ENCODE measurements at regions not wholly inside any gene's neighbourhood (a gene's known extent, or its start where the extent isn't known, plus 50 kb on each side); places are given as distances from the start of the nearest gene placed in this dataset.
"Not testable (repeated sequence)": the region's sequence is repeated elsewhere in the genome, so short reads cannot be mapped to it uniquely, and the experiment has no call there.

DNA sequence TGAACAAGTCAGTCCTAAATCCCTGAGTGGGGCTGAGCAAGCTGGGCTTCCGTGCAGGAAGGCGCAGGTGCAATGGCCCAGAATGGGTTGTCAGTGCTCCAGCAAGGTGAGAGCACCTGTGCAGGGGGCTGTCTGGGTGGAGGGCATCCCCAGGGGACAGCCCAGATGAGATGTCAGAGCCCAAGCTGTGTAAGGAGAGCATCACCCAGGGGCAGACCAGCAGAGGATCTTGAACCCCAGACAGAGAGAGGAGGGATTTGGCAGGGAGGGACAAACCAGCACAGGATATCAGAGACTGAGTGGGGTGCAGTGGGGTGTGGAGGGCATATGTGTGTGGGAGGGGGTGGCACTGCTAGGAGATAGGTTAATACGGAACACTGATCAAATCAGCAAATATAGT, 114.9 kb upstream of the TMEM45B start:
- DNase-seq, result no peak

DNA sequence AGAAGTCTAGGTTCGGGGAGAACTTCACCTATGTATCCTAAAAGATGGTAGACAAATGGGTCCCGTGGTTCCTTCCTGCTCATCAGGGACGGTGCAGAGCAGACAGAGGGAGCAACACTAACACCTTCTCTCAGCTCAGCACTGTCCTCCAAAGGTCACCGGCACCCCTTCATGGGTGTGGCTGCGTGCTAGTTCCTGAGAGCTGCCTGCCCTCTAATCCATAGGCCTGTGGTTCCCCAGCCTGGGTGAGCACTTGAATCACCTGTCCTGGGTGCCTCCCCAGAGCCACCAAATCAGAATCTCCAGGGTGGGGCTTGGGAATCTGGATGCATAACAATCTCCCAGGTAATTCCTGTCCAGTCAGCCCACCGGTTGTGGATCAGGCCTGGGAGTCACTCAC, 113.9 kb upstream of the TMEM45B start:
- DNase-seq, result no peak

DNA sequence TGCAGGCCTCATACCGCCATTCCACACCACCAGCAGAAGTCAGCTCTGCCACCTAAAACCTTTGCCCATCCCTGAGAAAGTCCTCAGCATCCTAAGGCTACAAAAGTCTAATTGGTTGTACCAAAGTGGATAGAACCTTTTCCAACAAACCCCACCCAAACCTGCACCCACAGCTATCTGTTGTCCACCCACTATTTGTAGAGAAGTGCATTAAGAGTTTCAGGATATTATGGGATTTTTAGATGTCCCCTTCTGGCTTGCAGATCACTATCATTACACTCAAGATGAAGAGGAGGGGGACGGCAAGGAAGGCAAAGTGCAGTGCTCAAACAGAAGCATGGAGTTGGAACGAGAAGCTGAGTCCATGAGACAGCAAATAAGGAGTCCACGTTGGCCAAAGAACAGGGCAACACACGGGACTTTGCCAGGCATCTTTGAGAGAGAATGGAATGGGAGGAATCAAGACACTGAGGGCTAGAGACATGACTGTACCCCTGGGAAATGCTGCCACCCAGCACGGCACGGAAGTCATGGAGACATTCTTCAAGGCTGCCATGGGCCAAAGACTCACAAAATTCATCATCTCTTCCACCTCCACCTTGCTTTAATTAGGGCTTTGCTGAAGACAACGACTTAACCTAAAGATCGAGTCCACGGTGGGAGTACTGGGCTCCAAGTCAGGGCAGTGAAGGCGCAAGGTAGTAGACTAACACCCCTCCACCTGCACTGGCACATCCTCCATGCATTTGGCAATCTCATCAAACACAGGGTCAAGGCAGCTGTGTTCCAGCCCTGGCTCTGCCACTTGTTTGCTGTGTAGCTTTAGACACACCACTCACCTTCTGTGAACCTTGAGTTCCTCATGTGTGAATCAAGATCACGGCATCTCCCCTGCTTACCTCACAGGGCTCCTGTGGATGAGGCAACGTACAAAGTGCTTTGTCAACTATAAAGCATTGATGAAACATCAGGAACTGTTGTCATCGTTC, 112.9 kb upstream of the TMEM45B start:
- no peak for DNase-seq

DNA sequence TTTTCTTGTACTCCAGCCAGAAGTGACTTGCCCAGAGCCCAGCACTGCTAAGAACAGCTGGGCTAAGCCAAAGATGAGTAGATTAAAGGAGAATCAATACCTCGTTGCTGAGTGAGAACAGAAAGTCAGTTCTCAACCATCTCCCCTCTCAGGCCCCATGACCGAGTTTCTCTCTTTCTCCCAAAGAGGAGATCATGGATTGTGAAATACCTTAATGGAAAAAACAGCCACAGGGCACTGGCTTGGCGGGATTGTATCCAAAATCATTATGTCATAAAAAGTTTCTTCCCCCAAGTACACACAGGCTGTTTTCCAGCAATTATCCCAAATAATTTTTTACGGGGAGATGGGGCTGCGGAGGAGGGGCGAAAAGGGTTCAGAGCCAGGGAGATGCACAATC, 111.8 kb upstream of the TMEM45B start:
- DNase-seq, result no peak

DNA sequence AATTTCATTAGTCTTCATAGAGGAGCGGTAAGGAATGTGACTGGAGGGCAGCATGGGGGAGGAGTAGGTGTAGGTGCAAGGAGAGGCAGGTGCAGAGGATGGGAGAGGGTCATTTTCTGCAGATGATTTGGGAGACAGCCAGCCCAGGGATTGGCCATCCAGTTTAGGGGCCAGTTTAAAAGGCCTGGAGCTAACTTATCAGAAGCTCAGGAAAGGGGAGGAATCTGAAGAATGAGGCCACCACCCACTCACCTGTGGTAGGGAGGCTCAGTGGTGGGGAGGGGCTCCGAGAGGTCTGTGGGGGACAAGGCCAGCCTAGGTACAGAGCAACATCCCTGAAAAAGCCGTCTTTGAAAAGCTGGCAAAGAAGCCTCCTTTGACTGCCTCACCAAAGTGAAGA, 110.8 kb upstream of the TMEM45B start:
- DNase-seq, result no peak

DNA sequence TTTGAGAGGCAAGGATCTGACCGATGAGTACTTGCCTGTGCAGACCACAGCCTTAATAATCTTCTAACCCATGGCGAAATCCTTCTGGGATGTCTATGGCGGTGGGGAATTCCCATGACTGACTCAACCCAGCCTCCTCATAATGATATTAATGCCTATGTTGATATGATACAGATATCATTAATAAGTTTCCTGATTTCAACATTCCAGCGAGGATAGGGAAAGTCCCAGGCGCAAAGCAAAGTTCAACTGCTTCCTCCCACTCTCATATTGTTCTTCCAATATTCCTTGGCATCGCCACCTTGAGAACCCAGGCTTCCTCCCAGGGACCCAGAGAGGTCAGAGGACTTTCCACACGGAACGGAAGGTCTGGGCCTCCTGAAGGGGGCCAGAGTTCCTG, 110.3 kb upstream of the TMEM45B start:
- no peak for DNase-seq

DNA sequence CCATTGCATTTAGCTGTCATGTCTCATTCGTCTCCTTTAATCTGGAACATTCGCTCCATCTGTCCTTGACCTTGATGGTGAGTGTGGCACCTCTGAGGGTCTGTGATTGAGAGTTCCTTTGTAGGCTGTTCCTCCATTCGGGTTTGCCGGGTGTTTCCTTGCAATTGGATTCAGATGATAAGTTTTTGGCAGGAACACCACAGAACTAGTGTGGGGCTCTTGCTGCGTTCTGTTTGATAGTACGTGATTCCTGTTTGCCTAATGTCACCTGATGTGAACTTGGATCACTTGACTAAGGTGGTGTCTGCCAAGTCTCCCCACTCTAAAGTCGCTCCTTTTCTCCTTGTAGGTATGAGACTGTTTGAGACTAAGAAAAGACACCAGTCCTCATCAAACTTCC, 109.7 kb upstream of the TMEM45B start:
- no peak for DNase-seq

DNA sequence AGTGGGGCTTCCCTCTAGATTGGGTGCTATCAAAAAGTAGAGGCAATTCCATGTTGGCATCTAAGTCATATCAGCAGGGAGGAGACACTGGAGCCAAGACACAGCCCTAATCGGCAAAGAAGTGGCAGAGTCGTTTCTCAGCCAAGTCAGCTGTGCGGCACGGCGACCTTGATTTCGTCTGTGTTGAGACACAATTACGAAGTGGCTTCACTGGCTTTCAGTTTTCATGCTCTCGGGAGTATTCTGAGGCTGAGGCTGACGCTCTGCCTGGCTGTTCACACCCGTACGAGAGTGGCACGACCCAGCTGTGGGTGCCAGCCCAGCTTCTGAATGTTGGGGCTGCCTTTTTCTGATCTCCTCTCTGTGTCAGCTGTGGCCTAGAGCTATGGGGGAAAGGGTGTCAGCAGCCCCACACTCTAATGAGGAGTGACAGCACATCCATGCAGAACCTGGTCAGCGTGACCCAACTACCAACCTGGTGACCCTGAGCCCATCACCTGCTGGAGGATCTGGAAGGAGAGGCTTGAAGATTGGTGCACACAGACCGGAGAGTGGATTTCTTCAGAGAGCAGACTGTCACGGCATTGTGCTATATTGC, 105.7 kb upstream of the TMEM45B start:
- DNase-seq, result no peak

DNA sequence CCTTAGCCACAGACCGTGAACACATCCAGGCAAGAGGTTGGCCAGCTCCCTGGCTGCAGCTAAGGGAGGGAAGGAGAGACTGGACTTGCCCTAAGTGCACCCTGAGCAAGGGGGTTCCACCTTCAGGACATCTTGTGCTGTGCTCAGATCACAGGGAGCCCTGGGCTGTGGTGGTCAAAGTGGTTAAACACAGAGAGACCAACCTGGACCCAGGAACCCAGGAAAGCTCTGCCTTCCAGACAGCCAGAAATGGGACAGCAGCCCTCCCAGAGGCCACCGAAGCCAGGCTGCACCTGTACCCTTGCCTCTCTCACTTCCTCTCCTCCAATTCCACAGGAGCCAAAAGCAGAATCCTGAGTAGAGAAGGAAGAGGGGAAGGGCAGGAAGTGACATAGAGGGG, 105.2 kb upstream of the TMEM45B start:
- no peak for DNase-seq

DNA sequence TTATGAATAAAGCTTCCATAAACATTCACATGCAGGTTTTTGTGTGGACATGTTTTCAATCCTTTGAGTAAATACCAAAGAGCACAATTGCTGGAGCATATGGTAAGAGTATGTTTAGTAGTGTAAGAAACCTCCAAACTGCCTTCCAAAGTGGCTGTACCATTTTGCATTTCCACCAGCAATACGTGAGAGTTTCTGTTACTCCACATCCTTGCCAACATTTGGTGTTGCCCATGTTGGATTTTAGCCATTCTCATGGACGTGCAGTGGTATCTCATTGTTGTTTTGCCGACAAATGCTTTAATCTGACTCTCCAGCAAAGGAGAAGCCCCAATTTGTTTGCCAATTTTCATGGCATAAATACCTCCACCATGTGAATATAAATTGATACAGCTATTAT, 103.9 kb upstream of the TMEM45B start:
- no peak for DNase-seq

DNA sequence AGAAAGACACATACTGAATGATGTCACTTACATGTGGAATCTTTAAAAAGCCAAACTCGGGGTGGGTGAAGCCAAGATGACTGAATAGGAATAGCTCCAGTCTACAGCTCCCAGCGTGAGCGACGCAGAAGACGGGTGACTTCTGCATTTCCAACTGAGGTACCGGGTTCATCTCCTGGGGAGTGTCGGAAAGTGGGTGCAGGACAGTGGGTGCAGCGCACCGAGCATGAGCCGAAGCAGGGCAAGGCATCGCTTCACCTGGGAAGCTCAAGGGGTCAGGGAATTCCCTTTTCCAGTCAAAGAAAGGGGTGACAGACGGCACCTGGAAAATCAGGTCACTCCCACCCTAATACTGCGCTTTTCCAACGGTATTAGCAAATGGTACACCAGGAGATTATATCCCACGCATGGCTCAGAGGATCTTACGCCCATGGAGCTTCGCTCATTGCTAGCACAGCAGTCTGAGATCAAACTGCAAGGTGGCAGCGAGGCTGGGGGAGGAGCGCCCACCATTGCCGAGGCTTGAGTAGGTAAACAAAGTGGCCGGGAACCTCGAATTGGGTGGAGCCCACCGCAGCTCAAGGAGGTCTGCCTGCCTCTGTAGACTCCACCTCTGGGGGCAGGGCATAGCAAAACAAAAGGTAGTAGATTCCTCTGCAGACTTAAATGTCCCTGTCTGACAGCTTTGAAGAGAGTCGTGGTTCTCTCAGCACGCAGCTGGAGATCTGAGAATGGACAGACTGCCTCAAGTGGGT, 103.0 kb upstream of the TMEM45B start:
- not testable (repeated sequence) for DNase-seq

DNA sequence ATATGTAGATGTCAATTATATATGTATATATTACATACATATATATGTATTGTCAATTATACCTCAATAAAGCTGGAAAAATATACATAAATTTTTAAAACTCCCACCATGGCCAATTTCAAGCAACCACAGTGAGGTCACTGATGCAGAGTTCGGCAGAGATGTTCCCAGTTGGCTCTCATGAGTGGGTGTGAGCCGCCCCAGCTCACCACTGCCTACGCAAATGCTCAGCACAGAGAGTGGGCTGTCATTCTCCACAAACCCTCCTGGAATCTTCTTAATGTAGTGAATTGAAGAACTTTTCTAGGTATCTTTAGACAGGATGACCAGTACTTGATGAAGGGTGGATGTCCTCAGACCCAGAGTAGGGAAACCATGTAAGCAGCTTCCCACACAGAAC, 96.6 kb upstream of the TMEM45B start:
- DNase-seq, result no peak

DNA sequence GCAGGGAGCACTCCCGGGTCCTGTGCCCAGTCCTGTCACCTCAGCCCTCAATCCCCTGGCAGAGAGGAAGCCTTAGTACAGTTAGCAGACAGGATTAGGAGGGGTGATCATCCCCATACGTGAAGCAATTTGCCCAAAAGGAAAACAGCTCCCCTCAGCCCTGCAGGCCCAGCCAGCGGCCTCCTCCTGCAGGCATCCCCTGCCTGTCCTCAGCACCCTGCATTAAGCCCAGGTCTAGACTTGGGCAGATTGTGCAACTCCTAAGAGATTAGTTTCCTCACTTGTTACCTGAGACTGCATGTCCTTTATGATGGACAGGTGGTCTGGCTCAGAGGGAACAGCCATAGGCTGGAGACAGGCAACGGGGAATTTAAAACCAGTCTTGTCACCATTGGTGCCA, 95.5 kb upstream of the TMEM45B start:
- no peak for DNase-seq

DNA sequence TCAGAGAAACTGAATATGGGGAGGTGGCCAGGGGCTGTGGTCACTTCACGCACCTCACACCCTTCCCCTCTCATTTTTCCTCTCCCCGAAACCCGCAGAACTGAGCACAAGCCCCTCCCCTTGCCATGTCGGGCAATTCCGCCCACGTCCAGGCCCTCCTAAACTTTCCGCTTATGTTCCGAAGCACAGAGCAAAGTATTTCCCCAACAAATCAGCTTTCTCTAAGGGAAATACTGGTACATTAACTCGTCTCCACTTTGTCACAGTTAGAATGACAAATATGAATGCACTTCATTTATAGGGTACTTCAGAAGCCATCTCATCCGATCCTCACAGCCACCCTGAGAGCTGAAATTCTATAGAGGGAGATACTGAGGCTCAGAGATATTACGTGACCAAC, 94.7 kb upstream of the TMEM45B start:
- DNase-seq, result no peak

DNA sequence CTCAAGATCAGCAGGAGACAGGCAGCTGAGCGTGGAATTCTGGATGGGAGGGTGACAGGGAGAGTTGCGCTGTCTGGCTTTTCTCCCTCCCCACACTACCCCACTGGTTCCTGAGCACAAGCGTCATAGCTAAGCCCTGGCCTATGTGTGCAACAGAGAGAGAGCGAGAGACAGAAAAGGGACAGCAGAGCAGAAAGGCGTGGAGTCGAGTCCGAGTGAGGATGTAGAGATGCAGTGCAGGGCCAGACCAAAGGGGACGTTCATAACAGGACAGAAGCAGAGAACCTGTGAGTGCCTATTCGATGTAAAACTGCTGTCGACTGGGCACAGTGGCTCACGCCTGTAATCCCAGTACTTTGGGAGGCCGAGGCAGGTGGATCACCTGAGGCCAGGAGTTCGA, 94.0 kb upstream of the TMEM45B start:
- DNase-seq, result no peak

DNA sequence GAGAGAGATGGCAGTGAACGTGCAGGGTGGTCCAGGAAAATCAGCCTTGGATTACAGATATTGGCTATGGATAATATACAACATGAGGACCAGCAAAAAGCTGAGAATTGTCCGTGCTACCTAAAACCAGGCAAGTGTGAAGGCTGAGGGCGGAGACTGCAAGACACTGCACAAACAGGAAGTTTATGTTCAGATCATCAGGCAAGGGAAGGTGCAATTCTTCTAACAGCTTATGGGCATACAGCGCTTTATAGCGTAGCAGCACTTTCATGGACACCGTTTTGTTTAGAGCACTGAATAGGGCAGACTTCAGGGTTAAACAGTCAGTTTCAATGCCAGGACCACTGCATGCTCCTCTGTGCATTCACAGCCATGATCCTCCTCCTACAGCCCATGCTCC, 93.1 kb upstream of the TMEM45B start:
- no peak for DNase-seq

DNA sequence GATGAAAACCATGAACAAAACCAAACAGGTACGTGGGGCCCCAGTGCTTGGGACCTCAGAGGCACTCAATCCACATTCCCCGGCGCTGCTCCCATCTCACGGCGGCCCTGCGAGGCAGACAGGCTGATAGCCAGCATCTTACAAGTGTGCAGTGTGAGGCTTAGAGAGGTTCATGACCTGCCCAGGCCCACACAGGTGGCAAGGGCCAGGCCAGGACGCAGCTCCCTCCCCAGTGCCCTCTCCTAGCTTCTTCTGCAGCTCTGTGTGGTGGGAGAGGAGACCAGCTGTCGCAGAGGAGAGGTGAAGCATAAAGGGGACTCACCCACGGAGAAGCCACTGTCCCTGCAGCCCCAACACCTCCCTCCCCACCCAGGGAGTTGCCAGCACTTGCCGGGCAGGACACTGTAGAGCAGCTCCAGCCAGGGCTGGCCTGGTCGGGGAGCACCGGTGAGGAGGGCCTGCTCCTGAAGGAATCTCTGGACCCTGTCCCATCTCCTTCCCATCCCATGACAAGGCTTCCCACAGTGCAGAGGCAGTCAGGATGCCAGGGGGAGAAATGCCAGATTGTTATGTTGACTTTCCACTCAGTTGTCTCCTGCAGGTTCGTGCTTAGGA, 92.4 kb upstream of the TMEM45B start:
- DNase-seq, result no peak

DNA sequence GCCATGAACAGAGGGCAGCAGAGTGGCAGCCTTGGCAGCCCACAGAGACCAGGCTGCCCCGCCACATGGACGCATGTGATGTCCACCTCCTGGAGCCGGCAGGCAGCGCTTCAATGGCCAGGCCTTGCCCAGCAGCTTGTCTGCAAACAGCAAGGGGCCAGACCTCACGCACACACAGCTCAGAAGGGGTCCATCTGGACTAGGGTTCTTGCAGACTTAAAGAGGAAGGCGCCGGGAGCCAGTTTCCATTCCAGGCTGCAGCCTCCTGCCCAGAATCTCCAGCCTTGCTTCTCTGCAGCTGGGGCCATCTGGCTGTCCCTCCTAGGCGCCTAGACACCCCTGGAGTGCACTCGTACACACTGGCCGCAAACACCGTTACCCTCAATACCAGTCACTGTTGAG, 91.9 kb upstream of the TMEM45B start:
- DNase-seq, result no peak

DNA sequence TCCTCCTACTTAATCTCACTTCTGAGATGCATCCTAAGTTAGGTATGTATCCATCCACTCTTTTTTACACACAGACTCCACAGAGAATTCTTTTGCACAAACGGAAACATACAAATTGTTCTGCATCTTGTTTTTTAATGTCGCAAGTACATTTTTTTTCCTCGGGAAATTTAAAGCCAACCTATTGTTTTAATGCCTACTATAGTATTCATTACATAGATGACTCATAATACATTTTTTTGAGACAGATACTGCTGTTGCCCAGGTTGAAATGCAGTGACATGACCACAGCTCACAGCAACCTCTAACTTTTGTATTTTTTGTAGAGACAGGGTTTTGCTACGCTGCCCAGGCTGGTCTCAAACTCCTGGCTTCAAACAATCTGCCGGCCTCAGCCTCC, 90.8 kb upstream of the TMEM45B start:
- DNase-seq, result no peak

DNA sequence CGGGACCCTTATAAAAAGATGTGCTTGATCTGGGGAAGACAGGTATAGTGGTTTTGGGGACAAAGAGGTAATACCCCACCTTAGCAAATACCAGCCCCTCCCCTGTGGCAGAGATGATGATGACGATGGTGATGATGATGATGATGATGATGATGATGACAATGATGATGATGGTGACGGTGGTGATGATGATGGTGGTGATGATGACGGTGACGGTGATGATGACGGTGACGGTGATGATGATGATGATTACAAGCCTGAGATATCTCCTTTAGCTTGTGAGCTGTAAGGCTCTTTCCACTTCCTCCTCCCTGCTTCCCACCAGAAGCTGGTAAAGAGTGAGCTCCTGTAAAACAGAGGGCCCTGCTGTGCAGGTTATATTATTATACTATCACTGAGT, 89.5 kb upstream of the TMEM45B start:
- no peak for DNase-seq

DNA sequence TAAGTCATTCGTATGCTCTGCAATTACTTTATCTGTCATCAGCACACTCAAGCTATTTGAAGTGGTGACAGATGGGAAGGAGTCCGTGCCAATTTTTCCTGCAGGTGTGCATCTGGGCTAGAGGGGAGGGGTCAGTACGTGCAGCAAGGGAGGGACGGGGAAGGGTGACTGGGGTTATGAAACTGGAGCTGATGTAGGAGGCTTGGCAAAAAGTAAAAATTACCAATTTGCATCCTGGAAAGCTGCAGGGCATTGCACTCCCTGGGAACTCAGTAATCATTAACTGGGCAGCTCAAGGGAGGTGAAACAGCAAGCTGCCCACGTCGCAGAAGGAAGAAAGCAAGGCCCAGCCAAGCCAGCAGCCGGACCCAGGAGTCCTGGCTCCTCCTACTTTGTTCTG, 87.1 kb upstream of the TMEM45B start:
- no peak for DNase-seq

DNA sequence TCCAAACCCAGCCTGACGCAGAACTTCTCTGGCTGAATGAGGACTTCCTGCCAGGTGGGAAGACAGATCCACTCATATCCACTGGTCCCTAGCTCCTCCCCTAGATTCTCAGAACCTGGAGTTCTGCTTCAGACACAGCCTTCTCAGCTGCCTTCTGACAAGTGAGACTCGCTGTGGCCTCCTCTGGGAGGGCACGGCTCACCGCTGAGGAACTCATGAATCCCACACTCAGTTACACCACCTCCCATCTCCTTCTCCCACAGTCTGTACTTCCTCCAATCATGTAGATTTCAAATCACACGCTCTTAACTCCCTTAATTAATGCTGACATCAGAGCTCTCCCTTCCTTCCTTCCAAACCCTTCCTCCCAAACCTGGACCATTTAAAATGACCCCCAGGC, 86.4 kb upstream of the TMEM45B start:
- no peak for DNase-seq

DNA sequence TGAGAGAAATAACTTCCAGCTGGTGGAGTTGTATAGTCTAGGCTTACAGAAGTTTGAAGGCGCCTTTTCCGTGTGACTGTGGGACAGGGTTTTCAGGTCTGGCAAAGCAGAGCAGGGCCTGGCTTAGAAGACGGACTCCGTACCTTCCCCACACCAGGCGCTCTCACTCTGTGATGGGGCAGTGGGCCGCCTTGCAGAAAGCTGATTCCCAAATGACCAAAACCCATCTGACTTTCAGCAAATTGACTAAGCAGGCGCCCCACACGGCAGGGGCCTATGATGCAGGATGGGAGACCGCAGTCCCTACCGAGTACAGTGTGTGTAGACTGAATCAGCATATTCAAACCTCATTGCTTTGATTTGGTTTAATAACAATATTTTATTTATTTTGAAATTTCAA, 85.8 kb upstream of the TMEM45B start:
- DNase-seq, result no peak

All from stimulated activated CD4-positive, alpha-beta T cell treated with anti-CD3 and anti-CD28 coated beads, Interleukin-4, amount 100 ng/mL, for 24 hours (primary cell).